ENCODE measurements at regions not wholly inside any gene's neighbourhood (a gene's known extent, or its start where the extent isn't known, plus 50 kb on each side); places are given as distances from the start of the nearest gene placed in this dataset.

GRCh38 chr3:137854533-137855261, 90.6 kb downstream of the SOX14 start:
- Histone ChIP-seq H3K4me2 (ENCODE audit: unreplicated experiment) (no peak overlapping the region), H4K20me1 (ENCODE audit: insufficient read depth) (no peaks in the 10 kb centered on the region)
- in situ Hi-C loops (cut with MboI): no loop called here

DNA sequence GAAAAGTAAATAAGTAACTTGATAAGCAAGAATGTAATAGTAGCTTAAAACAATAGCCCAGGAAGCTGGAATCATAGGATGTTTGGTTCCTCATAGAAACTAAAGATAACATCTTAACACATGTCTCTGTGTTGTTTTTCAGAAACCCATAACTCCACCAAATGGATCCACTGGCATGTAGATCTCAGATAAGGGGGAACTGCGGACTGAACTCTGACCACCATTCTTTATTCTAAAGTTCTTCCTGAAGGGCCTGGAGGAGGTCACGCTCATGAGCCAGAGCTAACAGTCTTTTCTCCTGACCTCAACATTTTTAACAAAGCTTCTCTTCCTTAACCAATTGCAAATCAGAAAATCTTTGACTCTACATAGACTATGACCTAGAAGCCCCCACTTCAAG, 101.9 kb downstream of the SOX14 start:
- H4K20me1 ChIP-seq (ENCODE audit: insufficient read depth): no peaks in the 10 kb centered on the region
- no peak overlapping the region for H3K9ac ChIP-seq
- WGBS, 2 experiments (ENCODE audit: low coverage in 1 of 2, low lambda C conversion rate in 2 of 2, missing lambda C conversion rate in 2 of 2): 10 to 15% methylated on average over 2 of the region's 2 CpGs
- H3K4me2 ChIP-seq (ENCODE audit: unreplicated experiment): no peak overlapping the region
- no peaks in the 10 kb centered on the region for H3K79me2 ChIP-seq (ENCODE audit: insufficient read depth)
- no peaks in the 10 kb centered on the region for H3F3A ChIP-seq (ENCODE audit: insufficient read depth)
- in situ Hi-C loops (cut with MboI): no loop called here
- H3K27me3 ChIP-seq (replicated peaks; ENCODE audit: insufficient read depth): no peaks in the 10 kb centered on the region
- no peaks in the 10 kb centered on the region for H3K9me3 ChIP-seq (ENCODE audit: low read depth)
- H3K9me2 ChIP-seq (ENCODE audit: insufficient read depth): no peaks in the 10 kb centered on the region
- no peaks in the 10 kb centered on the region for H3K4me1 ChIP-seq (ENCODE audit: insufficient read depth)
- no peak overlapping the region for H3K4me3 ChIP-seq
- no peak for TF ChIP-seq EZH2 (IDR thresholded peaks at IDR 0.05; ENCODE audit: insufficient read depth, poor library complexity, severe bottlenecking)
- TF ChIP-seq EZH2phosphoT487 (IDR thresholded peaks at IDR 0.05; ENCODE audit: insufficient read depth, low read depth): no peak
- H3K36me3 ChIP-seq (ENCODE audit: low read depth): no peaks in the 10 kb centered on the region
- no peak overlapping the region for H2AFZ ChIP-seq
- no peak overlapping the region for H3K27ac ChIP-seq
- DNase-seq: no peak

More at GRCh38 chr3:137854533-137855261, 90.6 kb downstream of the SOX14 start:
- Histone ChIP-seq H3K9ac (no peak overlapping the region), H3K27me3 (replicated peaks; ENCODE audit: insufficient read depth) (no peaks in the 10 kb centered on the region), H3K4me3 (no peak overlapping the region), H3K79me2 (ENCODE audit: insufficient read depth) (no peaks in the 10 kb centered on the region), H3K4me1 (ENCODE audit: insufficient read depth) (no peaks in the 10 kb centered on the region), H2AFZ (no peak overlapping the region), H3K36me3 (ENCODE audit: low read depth) (no peaks in the 10 kb centered on the region), H3K9me3 (ENCODE audit: low read depth) (no peaks in the 10 kb centered on the region), H3F3A (ENCODE audit: insufficient read depth) (no peaks in the 10 kb centered on the region), H3K27ac (no peak overlapping the region), H3K9me2 (ENCODE audit: insufficient read depth) (no peaks in the 10 kb centered on the region)
- no peak for DNase-seq
- TF ChIP-seq EZH2phosphoT487 (IDR thresholded peaks at IDR 0.05; ENCODE audit: insufficient read depth, low read depth) (no peak), EZH2 (IDR thresholded peaks at IDR 0.05; ENCODE audit: insufficient read depth, poor library complexity, severe bottlenecking) (no peak)
- 22 to 30% methylated on average over 4 of the region's 4 CpGs for WGBS, 2 experiments (ENCODE audit: low coverage in 1 of 2, low lambda C conversion rate in 2 of 2, missing lambda C conversion rate in 2 of 2)

GRCh38 chr3:137866933-137867332, 102.8 kb downstream of the SOX14 start:
- Histone ChIP-seq H3K9me2 (ENCODE audit: insufficient read depth) (no peaks in the 10 kb centered on the region), H3K4me2 (ENCODE audit: unreplicated experiment) (no peak overlapping the region), H3K36me3 (ENCODE audit: low read depth) (no peaks in the 10 kb centered on the region), H3K9me3 (ENCODE audit: low read depth) (no peaks in the 10 kb centered on the region), H3K27me3 (replicated peaks; ENCODE audit: insufficient read depth) (no peaks in the 10 kb centered on the region), H3F3A (ENCODE audit: insufficient read depth) (no peaks in the 10 kb centered on the region), H3K27ac (no peak overlapping the region), H2AFZ (no peak overlapping the region), H4K20me1 (ENCODE audit: insufficient read depth) (no peaks in the 10 kb centered on the region), H3K4me1 (ENCODE audit: insufficient read depth) (no peaks in the 10 kb centered on the region), H3K9ac (no peak overlapping the region), H3K4me3 (no peak overlapping the region), H3K79me2 (ENCODE audit: insufficient read depth) (no peaks in the 10 kb centered on the region)
- no peak for DNase-seq
- WGBS, 2 experiments (ENCODE audit: low coverage in 1 of 2, low lambda C conversion rate in 2 of 2, missing lambda C conversion rate in 2 of 2): 13 to 20% methylated on average over 4 of the region's 4 CpGs
- no peak for TF ChIP-seq EZH2 (IDR thresholded peaks at IDR 0.05; ENCODE audit: insufficient read depth, poor library complexity, severe bottlenecking)
- no peak for TF ChIP-seq EZH2phosphoT487 (IDR thresholded peaks at IDR 0.05; ENCODE audit: insufficient read depth, low read depth)
- in situ Hi-C loops (cut with MboI): no loop called here

DNA sequence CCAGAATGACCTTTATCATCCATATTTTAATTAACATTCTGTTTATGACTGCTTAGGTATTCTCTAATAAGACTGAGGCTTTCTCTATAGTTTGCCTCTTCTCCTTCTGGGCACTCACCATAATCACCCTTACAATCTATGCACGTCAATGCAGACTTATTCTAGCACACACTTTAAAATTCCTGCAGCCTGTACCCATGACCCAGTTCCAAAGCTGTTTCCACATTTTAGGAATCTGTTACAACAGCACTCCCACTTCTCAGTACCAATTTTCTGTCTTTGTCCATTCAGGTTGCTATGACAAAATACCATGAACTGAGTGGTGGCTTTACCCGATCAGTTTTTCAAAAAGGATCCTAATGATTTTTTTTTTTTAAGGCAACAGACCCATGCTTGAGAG, 103.5 kb downstream of the SOX14 start:
- no peak for DNase-seq
- in situ Hi-C loops (cut with MboI): no loop called here
- no peaks in the 10 kb centered on the region for H3K79me2 ChIP-seq (ENCODE audit: insufficient read depth)
- H3K4me3 ChIP-seq: no peak overlapping the region
- no peak overlapping the region for H3K27ac ChIP-seq
- H3K4me2 ChIP-seq (ENCODE audit: unreplicated experiment): no peak overlapping the region
- H3K27me3 ChIP-seq (replicated peaks; ENCODE audit: insufficient read depth): no peaks in the 10 kb centered on the region
- H3K4me1 ChIP-seq (ENCODE audit: insufficient read depth): no peaks in the 10 kb centered on the region
- H3K9me3 ChIP-seq (ENCODE audit: low read depth): no peaks in the 10 kb centered on the region
- no peak overlapping the region for H3K9ac ChIP-seq
- H3K36me3 ChIP-seq (ENCODE audit: low read depth): no peaks in the 10 kb centered on the region
- no peaks in the 10 kb centered on the region for H3F3A ChIP-seq (ENCODE audit: insufficient read depth)
- 18 to 20% methylated on average over 2 of the region's 2 CpGs for WGBS, 2 experiments (ENCODE audit: low coverage in 1 of 2, low lambda C conversion rate in 2 of 2, missing lambda C conversion rate in 2 of 2)
- H4K20me1 ChIP-seq (ENCODE audit: insufficient read depth): no peaks in the 10 kb centered on the region
- no peaks in the 10 kb centered on the region for H3K9me2 ChIP-seq (ENCODE audit: insufficient read depth)
- H2AFZ ChIP-seq: no peak overlapping the region
- no peak for TF ChIP-seq EZH2phosphoT487 (IDR thresholded peaks at IDR 0.05; ENCODE audit: insufficient read depth, low read depth)
- no peak for TF ChIP-seq EZH2 (IDR thresholded peaks at IDR 0.05; ENCODE audit: insufficient read depth, poor library complexity, severe bottlenecking)
